Esophagus squamous epithelium (tissue), 5 donors: ENCODE measurements at regions not wholly inside any gene's neighbourhood (a gene's known extent, or its start where the extent isn't known, plus 50 kb on each side); places are given as distances from the start of the nearest gene placed in this dataset.

Experiments
- DNase-seq: peaks from one replicate; lab custom pipeline; 2025; lab: John Stamatoyannopoulos, UW
- H3K27ac ChIP-seq, 4 donors: fragments of 200-600 bp; sonication (generic); one replicate each; pipeline ENCODE4 v1.5.1; 2016 to 2019; ENCODE audit warnings: mild to moderate bottlenecking in 1 of 4
- H3K27me3 ChIP-seq, 4 donors: fragments of 200-600 bp; sonication (generic); 1 replicate in 3 of 4; 2 replicates in 1 of 4; pipeline versions ENCODE4 v1.5.1 to v1.6.0; 2017 to 2021; ENCODE audit warnings: antibody characterized with exemption in 1 of 4
- H3K36me3 ChIP-seq, 3 donors: fragments of 200-600 bp; sonication (generic); one replicate each; pipeline ENCODE4 v1.5.1; 2016 to 2019
- H3K4me1 ChIP-seq, 3 donors: fragments of 200-600 bp; sonication (generic); one replicate each; pipeline ENCODE4 v1.5.1; 2017 to 2019
- H3K4me3 ChIP-seq, 4 donors: fragments of 200-600 bp; sonication (generic); 1 replicate in 3 of 4; 2 replicates in 1 of 4; pipeline ENCODE4 v1.5.1; 2016 to 2019; ENCODE audit warnings: mild to moderate bottlenecking in 2 of 4, moderate library complexity in 1 of 4
- H3K9me3 ChIP-seq, 3 donors: fragments of 200-600 bp; sonication (generic); one replicate each; pipeline ENCODE4 v1.5.1; 2016 to 2019
- POLR2A ChIP-seq, 4 donors: fragments of 450-650 bp; IDR thresholded peaks; one replicate each; pipeline ENCODE4 v1.6.1; 2017; ENCODE audit warnings: antibody characterized with exemption in 4 of 4, mild to moderate bottlenecking in 4 of 4, moderate library complexity in 3 of 4
- WGBS, 2 donors: methylation state at CpG; one replicate each; pipeline ENCODE4 v1.1.5; 2018; 5-methylcytosine and 5-hydroxymethylcytosine counted together
- intact Hi-C: fragments of 100-400 bp; cut with DNase I; formaldehyde crosslinking; loops from one replicate; pipeline ENCODE4 v1.15.0; 2022
- TF ChIP-seq, protein P1 (sequence below), 6 experiments: fragments of 450-650 bp in 4 of 6; fragments of 200-600 bp in 2 of 6; sonication (generic) in 2 of 6; IDR thresholded peaks; one replicate each; pipeline ENCODE4 v1.5.1; 2016 to 2019; ENCODE audit warnings: antibody characterized with exemption in 6 of 6, mild to moderate bottlenecking in 4 of 6, moderate library complexity in 4 of 6
- donor health status: DM: yes; HTN: yes; CAD: no.

DNA sequence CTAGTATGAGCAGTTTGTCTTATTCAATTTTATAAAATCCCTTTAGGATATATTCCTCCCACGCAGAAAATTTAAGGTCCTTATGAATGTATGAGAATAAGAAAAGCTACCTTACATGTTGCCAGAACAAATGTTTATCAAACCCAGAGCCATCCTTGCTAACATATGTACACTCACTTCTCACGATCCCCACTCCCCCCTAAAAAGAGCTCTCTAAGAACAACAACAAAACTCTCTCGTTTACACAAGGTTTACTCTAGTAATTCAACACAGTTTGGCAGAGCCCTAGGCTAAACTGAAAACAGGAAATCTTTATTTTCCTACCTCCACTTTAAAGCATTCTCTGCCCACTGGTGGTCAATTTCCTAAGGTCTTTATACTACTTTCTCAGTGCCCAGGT is 504.9 kb downstream of the ZEB2 start:
- no peak for DNase-seq
- intact Hi-C loops = no loop called here
- peaks cover 0 to 6% (median 0%) of the 10 kb centered on the region in 3 donors for H3K4me1 ChIP-seq
- H3K9me3 ChIP-seq = no peaks in the 10 kb centered on the region
- TF ChIP-seq, protein P1, sequence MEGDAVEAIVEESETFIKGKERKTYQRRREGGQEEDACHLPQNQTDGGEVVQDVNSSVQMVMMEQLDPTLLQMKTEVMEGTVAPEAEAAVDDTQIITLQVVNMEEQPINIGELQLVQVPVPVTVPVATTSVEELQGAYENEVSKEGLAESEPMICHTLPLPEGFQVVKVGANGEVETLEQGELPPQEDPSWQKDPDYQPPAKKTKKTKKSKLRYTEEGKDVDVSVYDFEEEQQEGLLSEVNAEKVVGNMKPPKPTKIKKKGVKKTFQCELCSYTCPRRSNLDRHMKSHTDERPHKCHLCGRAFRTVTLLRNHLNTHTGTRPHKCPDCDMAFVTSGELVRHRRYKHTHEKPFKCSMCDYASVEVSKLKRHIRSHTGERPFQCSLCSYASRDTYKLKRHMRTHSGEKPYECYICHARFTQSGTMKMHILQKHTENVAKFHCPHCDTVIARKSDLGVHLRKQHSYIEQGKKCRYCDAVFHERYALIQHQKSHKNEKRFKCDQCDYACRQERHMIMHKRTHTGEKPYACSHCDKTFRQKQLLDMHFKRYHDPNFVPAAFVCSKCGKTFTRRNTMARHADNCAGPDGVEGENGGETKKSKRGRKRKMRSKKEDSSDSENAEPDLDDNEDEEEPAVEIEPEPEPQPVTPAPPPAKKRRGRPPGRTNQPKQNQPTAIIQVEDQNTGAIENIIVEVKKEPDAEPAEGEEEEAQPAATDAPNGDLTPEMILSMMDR (IDR thresholded peaks at IDR 0.05) = no peak
- no peak for TF ChIP-seq POLR2A (IDR thresholded peaks at IDR 0.05)
- no peaks in the 10 kb centered on the region for H3K27me3 ChIP-seq
- no peak overlapping the region for H3K27ac ChIP-seq
- no peaks in the 10 kb centered on the region for H3K36me3 ChIP-seq
- WGBS, 2 donors = 37 to 41% methylated on average over 3 of the region's 3 CpGs
- no peak overlapping the region for H3K4me3 ChIP-seq

DNA sequence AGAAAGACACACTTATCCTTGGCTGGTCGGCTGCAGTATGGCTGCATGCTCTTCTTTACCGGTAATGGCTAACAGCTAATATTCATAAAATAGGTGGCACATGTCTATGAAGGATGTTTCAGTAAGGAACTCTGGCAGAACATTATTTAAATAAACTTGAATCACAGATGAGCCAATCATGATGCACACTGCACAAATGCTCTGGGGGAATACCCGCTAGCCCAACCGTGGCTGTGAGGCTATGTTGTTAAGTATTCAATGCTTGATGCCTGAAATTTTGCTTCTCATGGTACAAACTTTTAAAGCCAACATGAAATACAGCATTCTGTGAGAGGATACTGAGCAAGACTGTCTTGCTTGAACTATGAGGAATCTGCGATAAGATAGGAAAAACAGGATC is 505.8 kb downstream of the ZEB2 start:
- TF ChIP-seq, protein P1 (IDR thresholded peaks at IDR 0.05) = no peak
- TF ChIP-seq POLR2A (IDR thresholded peaks at IDR 0.05) = no peak
- intact Hi-C loops = no loop called here
- no peaks in the 10 kb centered on the region for H3K9me3 ChIP-seq
- no peaks in the 10 kb centered on the region for H3K36me3 ChIP-seq
- WGBS, 2 donors = 82 to 85% methylated on average over 5 of the region's 5 CpGs
- peaks cover 0 to 6% (median 0%) of the 10 kb centered on the region in 3 donors for H3K4me1 ChIP-seq
- H3K27ac ChIP-seq = no peak overlapping the region
- DNase-seq = no peak
- no peaks in the 10 kb centered on the region for H3K27me3 ChIP-seq
- H3K4me3 ChIP-seq = no peak overlapping the region

DNA sequence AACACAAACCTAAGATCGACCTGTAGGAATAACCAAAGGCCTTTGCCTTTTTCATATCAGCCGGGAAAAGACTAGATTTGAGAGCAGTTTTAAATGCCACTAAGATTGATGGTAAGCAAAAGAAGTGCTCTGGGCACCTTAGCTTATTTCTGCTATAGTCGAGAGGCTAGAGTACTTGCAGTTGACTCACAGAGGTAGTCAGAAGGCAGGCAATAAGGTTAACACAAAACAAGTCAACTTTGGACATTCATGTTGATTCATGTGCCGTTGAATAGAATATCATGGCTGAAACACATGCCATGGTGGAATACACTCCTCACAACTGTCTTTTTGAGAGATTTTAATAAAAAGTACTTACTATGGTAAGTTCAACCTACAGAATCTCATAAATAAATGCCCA is 507.6 kb downstream of the ZEB2 start:
- 60 to 78% methylated on average over 4 of the region's 4 CpGs for WGBS, 2 donors
- Histone ChIP-seq H3K36me3 (no peaks in the 10 kb centered on the region), H3K4me1 (peaks cover 0 to 6% (median 0%) of the 10 kb centered on the region in 3 donors), H3K4me3 (no peak overlapping the region), H3K27ac (no peak overlapping the region), H3K27me3 (no peaks in the 10 kb centered on the region), H3K9me3 (no peaks in the 10 kb centered on the region)
- intact Hi-C loops = no loop called here
- DNase-seq = no peak
- TF ChIP-seq, protein P1 (IDR thresholded peaks at IDR 0.05) = no peak
- no peak for TF ChIP-seq POLR2A (IDR thresholded peaks at IDR 0.05)

DNA sequence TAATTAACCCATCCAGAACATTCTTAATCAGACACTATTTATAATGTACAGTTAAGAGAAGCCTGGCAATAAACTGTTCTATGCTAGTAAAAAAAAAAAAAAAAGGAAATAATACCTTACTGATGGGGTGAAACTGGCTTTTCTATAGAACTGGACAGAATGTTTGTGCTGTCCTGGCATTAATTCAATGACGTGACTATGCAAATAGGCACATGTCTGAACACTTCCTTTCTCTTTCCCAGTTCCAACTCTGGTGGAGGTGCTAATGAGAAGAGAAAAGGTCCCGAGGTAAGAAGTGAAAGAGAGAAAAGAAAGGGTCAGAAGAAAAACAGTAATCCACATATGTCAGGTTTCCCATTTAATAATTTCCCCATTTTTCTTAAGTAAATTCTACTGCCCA is 508.4 kb downstream of the ZEB2 start:
- Histone ChIP-seq H3K9me3 (no peaks in the 10 kb centered on the region), H3K27me3 (no peaks in the 10 kb centered on the region), H3K27ac (no peak overlapping the region), H3K36me3 (no peaks in the 10 kb centered on the region), H3K4me1 (peaks cover 0 to 6% (median 0%) of the 10 kb centered on the region in 3 donors), H3K4me3 (no peak overlapping the region)
- intact Hi-C loops = no loop called here
- no peak for DNase-seq
- TF ChIP-seq, protein P1 (IDR thresholded peaks at IDR 0.05) = no peak
- TF ChIP-seq POLR2A (IDR thresholded peaks at IDR 0.05) = no peak
- WGBS, 2 donors = 34 to 41% methylated on average over 2 of the region's 2 CpGs

DNA sequence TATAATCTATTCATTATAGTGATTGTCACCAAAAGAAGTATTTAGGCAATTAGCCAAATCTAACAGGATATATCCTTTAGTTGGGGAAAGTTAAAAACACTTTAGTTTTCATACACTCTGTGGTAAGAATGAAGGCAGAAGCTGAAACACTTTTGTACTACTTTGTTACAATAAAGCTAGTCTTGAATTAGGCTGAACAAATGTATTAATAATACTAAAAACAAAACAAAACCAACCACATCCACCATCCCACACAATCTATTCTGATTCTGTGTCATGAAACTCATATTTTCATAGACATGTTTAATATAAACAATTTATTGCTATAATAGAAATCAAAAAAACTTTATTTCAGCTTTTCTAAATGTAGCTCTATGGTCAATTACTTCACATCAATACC is 508.8 kb downstream of the ZEB2 start:
- Histone ChIP-seq H3K4me3 (no peak overlapping the region), H3K27ac (no peak overlapping the region), H3K9me3 (no peaks in the 10 kb centered on the region), H3K36me3 (no peaks in the 10 kb centered on the region), H3K4me1 (peaks cover 0 to 6% (median 0%) of the 10 kb centered on the region in 3 donors), H3K27me3 (no peaks in the 10 kb centered on the region)
- intact Hi-C loops = no loop called here
- TF ChIP-seq, protein P1 (IDR thresholded peaks at IDR 0.05) = no peak
- no peak for TF ChIP-seq POLR2A (IDR thresholded peaks at IDR 0.05)
- no peak for DNase-seq
